ENCODE measurements at regions not wholly inside any gene's neighbourhood (a gene's known extent, or its start where the extent isn't known, plus 50 kb on each side); places are given as distances from the start of the nearest gene placed in this dataset.

GRCh38 chr5:111002036-111002435 is 69.5 kb upstream of the TSLP start:
- Histone ChIP-seq H3K27ac (no peak overlapping the region), H3K4me3 (no peak overlapping the region)
- no peak for DNase-seq (ENCODE audit: low spot score)
- no peak for TF ChIP-seq CTCF (IDR thresholded peaks at IDR 0.05)

- TF ChIP-seq CTCF (IDR thresholded peaks at IDR 0.05) = no peak
- H3K27ac ChIP-seq = no peak overlapping the region
- DNase-seq (ENCODE audit: low spot score) = no peak
- no peak overlapping the region for H3K4me3 ChIP-seq
Measured at GRCh38 chr5:111003623-111004022, 67.9 kb upstream of the TSLP start.

- Histone ChIP-seq H3K27ac (no peak overlapping the region), H3K4me3 (no peak overlapping the region)
- TF ChIP-seq CTCF (IDR thresholded peaks at IDR 0.05) = no peak
- no peak for DNase-seq (ENCODE audit: low spot score)
Measured at GRCh38 chr5:111004291-111004690, 67.2 kb upstream of the TSLP start.

- TF ChIP-seq CTCF (IDR thresholded peaks at IDR 0.05) = no peak
- DNase-seq (ENCODE audit: low spot score) = no peak
- Histone ChIP-seq H3K27ac (no peak overlapping the region), H3K4me3 (no peak overlapping the region)
Measured at GRCh38 chr5:111010783-111011182, 60.7 kb upstream of the TSLP start.

GRCh38 chr5:111013011-111013410 is 58.5 kb upstream of the TSLP start:
- no peak for DNase-seq (ENCODE audit: low spot score)
- H3K4me3 ChIP-seq = no peak overlapping the region
- TF ChIP-seq CTCF (IDR thresholded peaks at IDR 0.05) = no peak
- H3K27ac ChIP-seq = no peak overlapping the region

GRCh38 chr5:111016801-111017200 is 54.7 kb upstream of the TSLP start:
- Histone ChIP-seq H3K4me3 (no peak overlapping the region), H3K27ac (no peak overlapping the region)
- no peak for DNase-seq (ENCODE audit: low spot score)
- no peak for TF ChIP-seq CTCF (IDR thresholded peaks at IDR 0.05)

- Histone ChIP-seq H3K27ac (no peak overlapping the region), H3K4me3 (no peak overlapping the region)
- DNase-seq (ENCODE audit: low spot score) = no peak
- TF ChIP-seq CTCF (IDR thresholded peaks at IDR 0.05) = no peak
Measured at GRCh38 chr5:111017731-111018130, 53.8 kb upstream of the TSLP start.

Measured in coronary artery (tissue), 2 donors.